ENCODE measurements at regions not wholly inside any gene's neighbourhood (a gene's known extent, or its start where the extent isn't known, plus 50 kb on each side); places are given as distances from the start of the nearest gene placed in this dataset.

- TF ChIP-seq POLR2A (IDR thresholded peaks at IDR 0.05; ENCODE audit: control extremely low read depth in 1 of 2, low read depth in 2 of 2, low read length in 2 of 2) (no peak), TAF7 (optimal IDR thresholded peaks at IDR 0.05; ENCODE audit: borderline replicate concordance, low read depth, low read length) (no peak), SUZ12 (IDR thresholded peaks at IDR 0.05; ENCODE audit: low read length) (no peak)
Observed at GRCh38 chr22:19658967-19659804, 55.1 kb upstream of the SEPTIN5 start (continued).

Measured in H1 (cell line).